ENCODE measurements at regions not wholly inside any gene's neighbourhood (a gene's known extent, or its start where the extent isn't known, plus 50 kb on each side); places are given as distances from the start of the nearest gene placed in this dataset.

- ChIA-PET CTCF (ENCODE audit: unreplicated experiment) (no interaction called here), POLR2A (no interaction called here)
- Histone ChIP-seq H3K9me2 (ENCODE audit: insufficient read depth, low read length) (no peaks in the 10 kb centered on the region), H3K79me2 (ENCODE audit: insufficient read depth, low read depth, low read length) (no peaks in the 10 kb centered on the region), H3K36me3 (ENCODE audit: insufficient read depth, low read length) (no peaks in the 10 kb centered on the region), H3K4me1 (ENCODE audit: insufficient read depth, low read length, poor library complexity, severe bottlenecking) (no peaks in the 10 kb centered on the region), H3K9me3 (ENCODE audit: low read length) (no peaks in the 10 kb centered on the region), H3K27ac (ENCODE audit: low read depth, low read length, poor library complexity, severe bottlenecking) (no peak overlapping the region), H3K4me3 (ENCODE audit: low read depth, low read length, poor library complexity, severe bottlenecking) (no peak overlapping the region), H2AFZ (ENCODE audit: low read length) (no peak overlapping the region), H3K4me2 (ENCODE audit: low read length) (no peak overlapping the region), H4K20me1 (ENCODE audit: insufficient read depth, low read length) (no peaks in the 10 kb centered on the region)
- intact Hi-C loops (cut with micrococcal nuclease; ENCODE audit: unreplicated experiment), result no loop called here
- DNase-seq (ENCODE audit: low spot score), result no peak
- no TSS peak for BruUV-seq (replicated peaks)
- TF ChIP-seq EZH2phosphoT487 (IDR thresholded peaks at IDR 0.05; ENCODE audit: borderline replicate concordance, low read depth, low read length), result no peak
- TF ChIP-seq, protein P1, sequence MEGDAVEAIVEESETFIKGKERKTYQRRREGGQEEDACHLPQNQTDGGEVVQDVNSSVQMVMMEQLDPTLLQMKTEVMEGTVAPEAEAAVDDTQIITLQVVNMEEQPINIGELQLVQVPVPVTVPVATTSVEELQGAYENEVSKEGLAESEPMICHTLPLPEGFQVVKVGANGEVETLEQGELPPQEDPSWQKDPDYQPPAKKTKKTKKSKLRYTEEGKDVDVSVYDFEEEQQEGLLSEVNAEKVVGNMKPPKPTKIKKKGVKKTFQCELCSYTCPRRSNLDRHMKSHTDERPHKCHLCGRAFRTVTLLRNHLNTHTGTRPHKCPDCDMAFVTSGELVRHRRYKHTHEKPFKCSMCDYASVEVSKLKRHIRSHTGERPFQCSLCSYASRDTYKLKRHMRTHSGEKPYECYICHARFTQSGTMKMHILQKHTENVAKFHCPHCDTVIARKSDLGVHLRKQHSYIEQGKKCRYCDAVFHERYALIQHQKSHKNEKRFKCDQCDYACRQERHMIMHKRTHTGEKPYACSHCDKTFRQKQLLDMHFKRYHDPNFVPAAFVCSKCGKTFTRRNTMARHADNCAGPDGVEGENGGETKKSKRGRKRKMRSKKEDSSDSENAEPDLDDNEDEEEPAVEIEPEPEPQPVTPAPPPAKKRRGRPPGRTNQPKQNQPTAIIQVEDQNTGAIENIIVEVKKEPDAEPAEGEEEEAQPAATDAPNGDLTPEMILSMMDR (conservative IDR thresholded peaks at IDR 0.05; ENCODE audit: low read length), result no peak
Measured at GRCh38 chr16:48047720-48048119, 108.1 kb downstream of the ABCC12 start.

DNA sequence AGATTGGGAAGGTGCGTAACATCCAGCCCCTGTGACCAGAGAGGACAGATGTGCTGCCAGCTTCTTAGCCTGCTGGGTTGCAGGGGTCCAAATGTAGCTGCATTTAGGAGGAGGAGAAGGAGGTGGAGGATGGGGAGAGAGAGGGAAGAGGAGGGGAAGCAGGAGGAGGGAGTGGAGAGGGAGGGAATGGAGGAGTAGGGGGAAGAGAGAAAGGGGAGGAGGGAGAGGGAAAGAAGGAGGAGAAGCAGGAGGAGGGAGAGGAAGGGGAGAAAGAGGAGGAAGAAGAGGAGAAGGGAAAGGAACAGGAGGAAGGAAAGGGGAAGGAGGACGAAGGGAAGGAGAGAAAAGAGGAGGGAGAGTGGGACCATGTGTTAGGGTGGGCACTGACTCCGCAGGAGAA is 108.6 kb downstream of the ABCC12 start:
- Histone ChIP-seq H3K79me2 (ENCODE audit: insufficient read depth, low read depth, low read length) (no peaks in the 10 kb centered on the region), H3K4me1 (ENCODE audit: insufficient read depth, low read length, poor library complexity, severe bottlenecking) (no peaks in the 10 kb centered on the region), H3K4me2 (ENCODE audit: low read length) (no peak overlapping the region), H3K9me2 (ENCODE audit: insufficient read depth, low read length) (no peaks in the 10 kb centered on the region), H3K4me3 (ENCODE audit: low read depth, low read length, poor library complexity, severe bottlenecking) (no peak overlapping the region), H2AFZ (ENCODE audit: low read length) (no peak overlapping the region), H3K9me3 (ENCODE audit: low read length) (no peaks in the 10 kb centered on the region), H3K36me3 (ENCODE audit: insufficient read depth, low read length) (no peaks in the 10 kb centered on the region), H3K27ac (ENCODE audit: low read depth, low read length, poor library complexity, severe bottlenecking) (no peak overlapping the region), H4K20me1 (ENCODE audit: insufficient read depth, low read length) (no peaks in the 10 kb centered on the region)
- no peak for TF ChIP-seq EZH2phosphoT487 (IDR thresholded peaks at IDR 0.05; ENCODE audit: borderline replicate concordance, low read depth, low read length)
- TF ChIP-seq, protein P1 (conservative IDR thresholded peaks at IDR 0.05; ENCODE audit: low read length), result no peak
- ChIA-PET CTCF (ENCODE audit: unreplicated experiment) (no interaction called here), POLR2A (no interaction called here)
- no peak for DNase-seq (ENCODE audit: low spot score)
- intact Hi-C loops (cut with micrococcal nuclease; ENCODE audit: unreplicated experiment), result no loop called here
- BruUV-seq (replicated peaks), result no TSS peak

GRCh38 chr16:48044117-48044516 is 111.7 kb downstream of the ABCC12 start:
- Histone ChIP-seq H3K4me3 (ENCODE audit: low read depth, low read length, poor library complexity, severe bottlenecking) (no peak overlapping the region), H3K36me3 (ENCODE audit: insufficient read depth, low read length) (no peaks in the 10 kb centered on the region), H3K27ac (ENCODE audit: low read depth, low read length, poor library complexity, severe bottlenecking) (no peak overlapping the region), H3K79me2 (ENCODE audit: insufficient read depth, low read depth, low read length) (no peaks in the 10 kb centered on the region), H2AFZ (ENCODE audit: low read length) (no peak overlapping the region), H3K4me1 (ENCODE audit: insufficient read depth, low read length, poor library complexity, severe bottlenecking) (no peaks in the 10 kb centered on the region), H3K4me2 (ENCODE audit: low read length) (no peak overlapping the region), H3K9me3 (ENCODE audit: low read length) (no peaks in the 10 kb centered on the region), H3K9me2 (ENCODE audit: insufficient read depth, low read length) (no peaks in the 10 kb centered on the region), H4K20me1 (ENCODE audit: insufficient read depth, low read length) (no peaks in the 10 kb centered on the region)
- DNase-seq (ENCODE audit: low spot score), result no peak
- ChIA-PET CTCF (ENCODE audit: unreplicated experiment) (no interaction called here), POLR2A (no interaction called here)
- TF ChIP-seq, protein P1 (conservative IDR thresholded peaks at IDR 0.05; ENCODE audit: low read length), result no peak
- TF ChIP-seq EZH2phosphoT487 (IDR thresholded peaks at IDR 0.05; ENCODE audit: borderline replicate concordance, low read depth, low read length), result no peak
- intact Hi-C loops (cut with micrococcal nuclease; ENCODE audit: unreplicated experiment), result no loop called here
- BruUV-seq (replicated peaks), result no TSS peak

All from OCI-LY7 (cell line).